ENCODE measurements at regions not wholly inside any gene's neighbourhood (a gene's known extent, or its start where the extent isn't known, plus 50 kb on each side); places are given as distances from the start of the nearest gene placed in this dataset.

DNA sequence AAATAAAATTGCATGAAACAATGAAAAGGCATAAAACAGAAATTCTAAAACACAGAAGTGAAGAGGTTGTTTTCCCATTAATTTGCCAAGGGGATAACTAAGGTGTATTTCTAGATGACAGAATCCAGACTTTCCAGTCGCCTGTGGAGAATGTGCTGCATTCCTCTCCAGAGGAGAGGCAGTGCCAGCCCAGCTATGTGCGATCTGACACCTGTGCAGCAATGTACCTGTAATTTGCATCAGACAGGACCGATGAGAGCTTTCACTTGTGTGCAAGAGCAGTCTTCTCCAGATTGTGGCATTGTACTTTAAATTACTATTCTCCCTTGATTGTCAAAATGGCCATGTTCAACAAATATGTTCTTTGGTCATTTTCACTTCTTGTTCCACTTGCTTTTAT, 1037.9 kb downstream of the EFNB2 start:
- TF ChIP-seq, protein P1, sequence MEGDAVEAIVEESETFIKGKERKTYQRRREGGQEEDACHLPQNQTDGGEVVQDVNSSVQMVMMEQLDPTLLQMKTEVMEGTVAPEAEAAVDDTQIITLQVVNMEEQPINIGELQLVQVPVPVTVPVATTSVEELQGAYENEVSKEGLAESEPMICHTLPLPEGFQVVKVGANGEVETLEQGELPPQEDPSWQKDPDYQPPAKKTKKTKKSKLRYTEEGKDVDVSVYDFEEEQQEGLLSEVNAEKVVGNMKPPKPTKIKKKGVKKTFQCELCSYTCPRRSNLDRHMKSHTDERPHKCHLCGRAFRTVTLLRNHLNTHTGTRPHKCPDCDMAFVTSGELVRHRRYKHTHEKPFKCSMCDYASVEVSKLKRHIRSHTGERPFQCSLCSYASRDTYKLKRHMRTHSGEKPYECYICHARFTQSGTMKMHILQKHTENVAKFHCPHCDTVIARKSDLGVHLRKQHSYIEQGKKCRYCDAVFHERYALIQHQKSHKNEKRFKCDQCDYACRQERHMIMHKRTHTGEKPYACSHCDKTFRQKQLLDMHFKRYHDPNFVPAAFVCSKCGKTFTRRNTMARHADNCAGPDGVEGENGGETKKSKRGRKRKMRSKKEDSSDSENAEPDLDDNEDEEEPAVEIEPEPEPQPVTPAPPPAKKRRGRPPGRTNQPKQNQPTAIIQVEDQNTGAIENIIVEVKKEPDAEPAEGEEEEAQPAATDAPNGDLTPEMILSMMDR (IDR thresholded peaks at IDR 0.05; ENCODE audit: unreplicated experiment in 3 of 3) = no peak
- Mint-ChIP-seq H3K36me3 (ENCODE audit: low read depth) (no peaks in the 10 kb centered on the region), H3K4me1 (no peaks in the 10 kb centered on the region)

DNA sequence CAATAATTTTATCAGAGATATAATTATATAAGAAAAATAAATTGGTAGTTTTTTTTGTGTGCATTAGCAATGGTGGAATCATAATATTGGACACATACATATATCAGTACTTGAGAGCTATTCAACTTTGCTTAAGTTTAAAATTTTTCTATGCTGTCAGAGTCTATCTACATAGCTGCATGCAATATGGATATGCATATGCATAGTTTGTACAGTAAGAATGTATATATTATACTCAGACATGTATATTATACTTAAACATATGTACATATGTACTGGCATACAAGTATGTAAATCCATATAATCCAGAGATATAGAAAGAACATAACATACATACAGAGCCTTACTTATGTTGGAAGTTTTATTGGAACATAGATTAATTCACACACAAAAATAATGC, 1043.2 kb downstream of the EFNB2 start:
- Mint-ChIP-seq H3K4me1 (no peaks in the 10 kb centered on the region), H3K4me3 (no peak overlapping the region), H3K27ac (no peak overlapping the region), H3K27me3 (ENCODE audit: low read depth) (no peaks in the 10 kb centered on the region), H3K36me3 (ENCODE audit: low read depth) (no peaks in the 10 kb centered on the region), H3K9me3 (no peaks in the 10 kb centered on the region)
- TF ChIP-seq, protein P1 (IDR thresholded peaks at IDR 0.05; ENCODE audit: unreplicated experiment in 3 of 3) = no peak

More for the DNA sequence above, 1037.9 kb downstream of the EFNB2 start:
- Mint-ChIP-seq H3K9me3 (no peaks in the 10 kb centered on the region), H3K27me3 (ENCODE audit: low read depth) (no peaks in the 10 kb centered on the region), H3K4me3 (no peak overlapping the region), H3K27ac (no peak overlapping the region)

- Mint-ChIP-seq H3K27me3 (ENCODE audit: low read depth) (no peaks in the 10 kb centered on the region), H3K36me3 (ENCODE audit: low read depth) (no peaks in the 10 kb centered on the region), H3K9me3 (no peaks in the 10 kb centered on the region), H3K27ac (no peak overlapping the region), H3K4me1 (no peaks in the 10 kb centered on the region), H3K4me3 (no peak overlapping the region)
- TF ChIP-seq, protein P1 (IDR thresholded peaks at IDR 0.05; ENCODE audit: unreplicated experiment in 3 of 3) = no peak
Observed at GRCh38 chr13:105491345-105491744, 1044.1 kb downstream of the EFNB2 start.

GRCh38 chr13:105485081-105485480, 1050.4 kb downstream of the EFNB2 start:
- Mint-ChIP-seq H3K27ac (no peak overlapping the region), H3K36me3 (ENCODE audit: low read depth) (no peaks in the 10 kb centered on the region), H3K9me3 (peaks cover 5% of the 10 kb centered on the region), H3K4me3 (no peak overlapping the region), H3K27me3 (ENCODE audit: low read depth) (peaks cover 3% of the 10 kb centered on the region), H3K4me1 (no peaks in the 10 kb centered on the region)
- TF ChIP-seq, protein P1 (IDR thresholded peaks at IDR 0.05; ENCODE audit: unreplicated experiment in 3 of 3) = no peak

DNA sequence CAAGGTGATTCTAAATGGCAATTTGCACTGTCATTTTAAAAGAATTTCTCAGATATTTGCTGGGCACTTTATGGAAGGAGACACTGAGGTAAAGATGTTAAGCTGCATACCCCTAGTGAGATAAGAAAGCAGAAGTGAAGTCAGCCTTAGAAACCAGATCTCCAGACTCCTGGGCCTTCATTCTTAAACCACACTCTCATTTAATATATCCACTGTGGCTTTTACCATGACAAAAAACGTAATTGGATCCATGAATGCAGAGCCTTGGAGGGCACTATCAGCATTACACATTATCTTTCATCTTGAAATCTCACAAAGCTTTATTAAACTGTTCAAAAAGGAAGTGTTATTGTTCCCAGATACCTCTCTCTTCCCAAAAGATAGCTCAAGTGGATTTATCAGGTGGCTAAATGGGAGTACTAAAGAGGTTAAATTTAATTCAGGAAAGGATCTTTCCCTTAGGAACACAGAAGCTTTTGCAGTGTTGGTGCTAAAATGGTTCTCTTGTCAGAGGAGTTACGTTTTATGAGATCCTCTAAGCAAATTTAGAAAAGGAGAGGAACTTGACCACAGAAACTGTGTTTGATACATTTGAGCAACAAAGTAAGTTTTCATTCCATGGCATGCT, 1060.4 kb downstream of the EFNB2 start:
- TF ChIP-seq, protein P1 (IDR thresholded peaks at IDR 0.05; ENCODE audit: unreplicated experiment in 3 of 3) = no peak
- Mint-ChIP-seq H3K36me3 (ENCODE audit: low read depth) (no peaks in the 10 kb centered on the region), H3K27me3 (ENCODE audit: low read depth) (peaks cover 9% of the 10 kb centered on the region), H3K4me1 (peaks cover 7% of the 10 kb centered on the region), H3K4me3 (no peak overlapping the region), H3K27ac (no peak overlapping the region), H3K9me3 (no peaks in the 10 kb centered on the region)

DNA sequence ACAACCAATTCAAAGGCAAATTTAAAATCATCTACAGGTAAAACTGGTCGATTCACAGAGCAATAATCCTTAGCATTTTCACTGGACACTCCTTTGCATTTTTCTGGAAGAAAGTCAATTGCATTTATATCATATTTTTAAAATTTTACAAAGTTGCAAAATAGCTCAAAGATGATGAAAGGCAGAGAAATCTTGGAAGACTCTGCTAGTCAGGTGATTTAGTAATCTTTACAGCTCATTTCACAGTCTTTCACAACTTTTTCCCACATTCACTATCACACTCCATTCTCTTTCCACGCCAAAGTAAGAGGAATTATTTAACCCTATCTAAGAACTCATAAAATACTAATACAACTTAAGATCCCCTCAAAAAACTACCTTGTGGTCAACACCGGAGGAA, 1063.8 kb downstream of the EFNB2 start:
- Mint-ChIP-seq H3K36me3 (ENCODE audit: low read depth) (no peaks in the 10 kb centered on the region), H3K4me3 (no peak overlapping the region)

More for the DNA sequence above, 1063.8 kb downstream of the EFNB2 start:
- H3K27ac Mint-ChIP-seq = no peak overlapping the region
- H3K4me1 Mint-ChIP-seq = peaks cover 7% of the 10 kb centered on the region
- H3K27me3 Mint-ChIP-seq (ENCODE audit: low read depth) = peaks cover 3% of the 10 kb centered on the region
- TF ChIP-seq, protein P1 (IDR thresholded peaks at IDR 0.05; ENCODE audit: unreplicated experiment in 3 of 3) = no peak
- H3K9me3 Mint-ChIP-seq = no peaks in the 10 kb centered on the region
